ENCODE measurements at regions not wholly inside any gene's neighbourhood (a gene's known extent, or its start where the extent isn't known, plus 50 kb on each side); places are given as distances from the start of the nearest gene placed in this dataset.

DNA sequence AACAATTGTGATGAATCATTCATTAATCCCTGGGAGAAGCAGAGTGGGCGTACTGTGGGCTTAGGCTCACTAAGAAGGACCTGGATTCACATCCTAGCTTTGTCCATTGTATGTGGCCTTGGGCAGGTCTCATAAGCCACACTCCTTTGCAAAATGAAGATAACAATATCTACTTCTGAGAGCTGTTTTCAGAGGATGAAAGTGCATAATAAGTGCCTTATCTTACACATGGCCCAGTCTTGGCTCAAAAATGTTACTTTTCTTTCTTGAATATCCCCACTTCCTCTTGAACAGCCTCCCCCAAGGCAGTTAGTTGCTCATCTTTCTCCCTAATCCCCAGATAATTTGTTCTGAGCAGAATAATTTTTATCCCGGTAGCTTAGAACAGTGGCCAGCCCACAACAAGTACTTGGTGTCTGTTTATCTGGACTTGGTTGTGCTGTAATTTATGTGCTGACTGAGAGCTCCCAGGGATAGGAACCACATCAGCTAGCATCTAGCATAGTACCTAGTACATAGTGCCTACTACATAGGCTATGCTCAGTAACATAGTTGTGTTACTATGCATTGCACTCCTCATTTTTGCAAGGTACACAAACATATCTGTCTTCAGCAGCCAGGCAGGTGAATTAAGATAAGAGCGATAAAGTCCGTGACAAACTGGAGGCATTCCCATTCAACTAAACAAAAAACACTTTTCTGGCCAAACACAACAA, 61.7 kb upstream of the NUDT4 start:
- Histone ChIP-seq H3K9me3 (no peaks in the 10 kb centered on the region), H3K27ac (no peak overlapping the region), H3K27me3 (no peaks in the 10 kb centered on the region), H3K36me3 (no peaks in the 10 kb centered on the region), H3K4me3 (no peak overlapping the region), H3K4me1 (no peaks in the 10 kb centered on the region)
- ATAC-seq: no peak
- TF ChIP-seq, protein P1, sequence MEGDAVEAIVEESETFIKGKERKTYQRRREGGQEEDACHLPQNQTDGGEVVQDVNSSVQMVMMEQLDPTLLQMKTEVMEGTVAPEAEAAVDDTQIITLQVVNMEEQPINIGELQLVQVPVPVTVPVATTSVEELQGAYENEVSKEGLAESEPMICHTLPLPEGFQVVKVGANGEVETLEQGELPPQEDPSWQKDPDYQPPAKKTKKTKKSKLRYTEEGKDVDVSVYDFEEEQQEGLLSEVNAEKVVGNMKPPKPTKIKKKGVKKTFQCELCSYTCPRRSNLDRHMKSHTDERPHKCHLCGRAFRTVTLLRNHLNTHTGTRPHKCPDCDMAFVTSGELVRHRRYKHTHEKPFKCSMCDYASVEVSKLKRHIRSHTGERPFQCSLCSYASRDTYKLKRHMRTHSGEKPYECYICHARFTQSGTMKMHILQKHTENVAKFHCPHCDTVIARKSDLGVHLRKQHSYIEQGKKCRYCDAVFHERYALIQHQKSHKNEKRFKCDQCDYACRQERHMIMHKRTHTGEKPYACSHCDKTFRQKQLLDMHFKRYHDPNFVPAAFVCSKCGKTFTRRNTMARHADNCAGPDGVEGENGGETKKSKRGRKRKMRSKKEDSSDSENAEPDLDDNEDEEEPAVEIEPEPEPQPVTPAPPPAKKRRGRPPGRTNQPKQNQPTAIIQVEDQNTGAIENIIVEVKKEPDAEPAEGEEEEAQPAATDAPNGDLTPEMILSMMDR (IDR thresholded peaks at IDR 0.05): no peak
- no peak for DNase-seq
- intact Hi-C loops (cut with DNase I): no loop called here

DNA sequence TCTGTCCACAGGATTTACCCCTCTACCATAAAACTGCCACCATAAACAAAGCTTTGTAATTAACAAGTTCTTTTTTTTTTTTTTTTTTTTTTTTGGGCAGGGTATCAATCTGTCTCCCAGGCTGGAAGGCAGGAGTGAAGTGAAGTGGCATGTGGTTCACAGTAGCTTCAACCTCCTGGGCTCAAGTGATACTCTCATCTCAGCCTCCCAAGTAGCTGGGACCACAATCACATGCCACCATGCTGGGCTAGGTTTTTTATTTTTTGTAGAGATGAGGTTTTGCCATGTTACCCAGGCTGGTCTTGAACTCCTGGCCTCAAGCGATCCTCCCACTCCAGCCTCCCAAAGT, 61.1 kb upstream of the NUDT4 start:
- DNase-seq (no peak), ATAC-seq (no peak)
- Histone ChIP-seq H3K9me3 (no peaks in the 10 kb centered on the region), H3K4me3 (no peak overlapping the region), H3K27ac (no peak overlapping the region), H3K27me3 (no peaks in the 10 kb centered on the region), H3K4me1 (no peaks in the 10 kb centered on the region), H3K36me3 (no peaks in the 10 kb centered on the region)
- TF ChIP-seq, protein P1 (IDR thresholded peaks at IDR 0.05): no peak
- intact Hi-C loops (cut with DNase I): no loop called here

- no peaks in the 10 kb centered on the region for H3K36me3 ChIP-seq
- no peak overlapping the region for H3K27ac ChIP-seq
- no peaks in the 10 kb centered on the region for H3K9me3 ChIP-seq
- no peaks in the 10 kb centered on the region for H3K4me1 ChIP-seq
- no peak overlapping the region for H3K4me3 ChIP-seq
- no peak for ATAC-seq
- no peak for DNase-seq
- H3K27me3 ChIP-seq: no peaks in the 10 kb centered on the region
- intact Hi-C loops (cut with DNase I): no loop called here
- TF ChIP-seq, protein P1 (IDR thresholded peaks at IDR 0.05): no peak
Observed at GRCh38 chr12:93317227-93317626, 60.5 kb upstream of the NUDT4 start.

GRCh38 chr12:93318720-93319522, 58.8 kb upstream of the NUDT4 start:
- ATAC-seq (no peak), DNase-seq (no peak)
- Histone ChIP-seq H3K9me3 (no peaks in the 10 kb centered on the region), H3K4me3 (no peak overlapping the region), H3K36me3 (no peaks in the 10 kb centered on the region), H3K4me1 (no peaks in the 10 kb centered on the region), H3K27ac (no peak overlapping the region), H3K27me3 (no peaks in the 10 kb centered on the region)
- intact Hi-C loops (cut with DNase I): no loop called here
- TF ChIP-seq, protein P1 (IDR thresholded peaks at IDR 0.05): no peak

GRCh38 chr12:93319523-93320050, 58.1 kb upstream of the NUDT4 start:
- DNase-seq (no peak), ATAC-seq (no peak)
- Histone ChIP-seq H3K27me3 (no peaks in the 10 kb centered on the region), H3K4me1 (no peaks in the 10 kb centered on the region), H3K27ac (no peak overlapping the region), H3K9me3 (no peaks in the 10 kb centered on the region), H3K4me3 (no peak overlapping the region), H3K36me3 (no peaks in the 10 kb centered on the region)
- intact Hi-C loops (cut with DNase I): no loop called here
- TF ChIP-seq, protein P1 (IDR thresholded peaks at IDR 0.05): no peak

Measured in left lung (tissue), 4 donors.